C4-2B (cell line): ENCODE measurements at regions not wholly inside any gene's neighbourhood (a gene's known extent, or its start where the extent isn't known, plus 50 kb on each side); places are given as distances from the start of the nearest gene placed in this dataset.
"Not testable (repeated sequence)": the region's sequence is repeated elsewhere in the genome, so short reads cannot be mapped to it uniquely, and the experiment has no call there.

ENCODE experiments used
- H3K27ac ChIP-seq: fragments of 450-650 bp; 2 replicates; pipeline ENCODE4 v1.5.1; 2017
- ZFX ChIP-seq: fragments of 450-650 bp; IDR thresholded peaks from 2 replicates; pipeline ENCODE4 v1.6.1; 2017
- TF ChIP-seq, protein P1 (sequence below): fragments of 450-650 bp; conservative IDR thresholded peaks from 2 replicates; pipeline ENCODE4 v1.5.1; 2017; ENCODE audit warnings: mild to moderate bottlenecking

DNA sequence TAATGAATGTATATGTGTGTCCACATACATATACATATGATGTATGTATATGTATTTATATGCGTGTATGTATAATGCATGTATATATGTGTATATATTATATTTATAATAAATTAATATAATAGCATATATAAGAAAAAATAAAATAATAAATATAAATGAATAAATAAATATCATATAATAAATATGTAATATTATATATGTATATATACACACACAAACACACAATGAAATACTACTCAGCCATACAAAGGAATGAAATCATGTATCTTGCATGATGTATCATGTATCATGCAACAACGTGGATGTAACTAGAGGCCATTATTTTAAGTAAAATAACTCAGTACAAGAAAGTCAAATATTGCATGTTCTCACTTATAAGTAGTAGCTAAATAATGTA, 788.7 kb upstream of the CHORDC1 start:
- H3K27ac ChIP-seq = no peak overlapping the region
- no peak for TF ChIP-seq ZFX

DNA sequence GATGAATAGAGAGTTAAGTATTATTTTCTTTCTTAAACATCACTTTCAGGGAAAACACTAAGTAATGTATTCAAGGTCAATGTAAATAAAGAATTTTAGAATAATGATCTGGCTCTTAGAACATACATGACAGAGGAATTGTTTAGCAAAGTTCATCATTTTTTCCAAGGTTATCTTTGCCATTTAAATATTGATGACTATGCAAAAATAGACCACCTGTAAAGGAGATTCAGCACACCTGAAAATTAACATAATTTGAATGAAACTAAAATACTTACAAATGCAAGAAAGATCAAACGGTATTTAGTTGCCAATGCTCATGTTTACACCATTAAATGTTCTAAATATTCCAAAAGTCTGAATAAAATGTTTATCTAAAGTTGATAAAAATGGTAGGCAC, 782.6 kb upstream of the CHORDC1 start:
- H3K27ac ChIP-seq = no peak overlapping the region
- TF ChIP-seq, protein P1, sequence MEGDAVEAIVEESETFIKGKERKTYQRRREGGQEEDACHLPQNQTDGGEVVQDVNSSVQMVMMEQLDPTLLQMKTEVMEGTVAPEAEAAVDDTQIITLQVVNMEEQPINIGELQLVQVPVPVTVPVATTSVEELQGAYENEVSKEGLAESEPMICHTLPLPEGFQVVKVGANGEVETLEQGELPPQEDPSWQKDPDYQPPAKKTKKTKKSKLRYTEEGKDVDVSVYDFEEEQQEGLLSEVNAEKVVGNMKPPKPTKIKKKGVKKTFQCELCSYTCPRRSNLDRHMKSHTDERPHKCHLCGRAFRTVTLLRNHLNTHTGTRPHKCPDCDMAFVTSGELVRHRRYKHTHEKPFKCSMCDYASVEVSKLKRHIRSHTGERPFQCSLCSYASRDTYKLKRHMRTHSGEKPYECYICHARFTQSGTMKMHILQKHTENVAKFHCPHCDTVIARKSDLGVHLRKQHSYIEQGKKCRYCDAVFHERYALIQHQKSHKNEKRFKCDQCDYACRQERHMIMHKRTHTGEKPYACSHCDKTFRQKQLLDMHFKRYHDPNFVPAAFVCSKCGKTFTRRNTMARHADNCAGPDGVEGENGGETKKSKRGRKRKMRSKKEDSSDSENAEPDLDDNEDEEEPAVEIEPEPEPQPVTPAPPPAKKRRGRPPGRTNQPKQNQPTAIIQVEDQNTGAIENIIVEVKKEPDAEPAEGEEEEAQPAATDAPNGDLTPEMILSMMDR = no peak
- TF ChIP-seq ZFX = no peak

DNA sequence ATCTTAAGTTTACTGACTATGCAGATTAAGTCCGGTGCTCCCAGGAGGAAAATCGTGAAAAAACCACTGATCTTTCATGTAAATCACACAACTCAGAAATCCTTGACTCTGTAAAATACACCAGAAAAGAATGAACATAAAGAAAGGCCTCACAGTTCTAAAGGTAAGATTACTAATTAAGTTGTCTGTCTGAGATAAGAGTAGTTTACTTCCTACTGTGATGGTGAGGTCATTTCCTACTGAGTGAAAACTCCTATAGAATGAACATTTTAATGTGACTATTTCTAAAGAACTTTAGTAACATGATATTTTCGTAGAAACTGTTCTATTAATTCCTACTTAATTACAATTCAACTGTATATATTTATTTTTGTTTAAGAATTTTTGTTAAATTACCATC, 774.4 kb upstream of the CHORDC1 start:
- H3K27ac ChIP-seq = no peak overlapping the region
- TF ChIP-seq, protein P1 = no peak
- no peak for TF ChIP-seq ZFX

DNA sequence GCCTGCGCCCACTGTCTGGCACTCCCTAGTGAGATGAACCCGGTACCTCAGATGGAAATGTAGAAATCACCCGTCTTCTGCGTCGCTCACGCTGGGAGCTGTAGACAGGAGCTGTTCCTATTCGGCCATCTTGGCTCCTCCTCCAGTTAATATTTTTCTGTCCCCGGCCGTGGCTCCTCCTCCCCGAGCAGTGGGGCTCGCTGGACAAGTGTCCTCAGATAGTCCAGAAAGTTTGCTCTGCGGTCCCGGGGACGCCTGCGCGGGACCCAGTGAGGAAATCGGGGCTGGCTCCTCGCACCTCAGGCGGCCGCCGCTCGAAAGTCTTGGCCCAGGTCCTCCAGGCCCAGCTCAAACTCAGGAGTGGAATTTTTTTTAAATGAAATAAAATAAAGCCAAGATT, 749.3 kb upstream of the CHORDC1 start:
- not testable (repeated sequence) for H3K27ac ChIP-seq

DNA sequence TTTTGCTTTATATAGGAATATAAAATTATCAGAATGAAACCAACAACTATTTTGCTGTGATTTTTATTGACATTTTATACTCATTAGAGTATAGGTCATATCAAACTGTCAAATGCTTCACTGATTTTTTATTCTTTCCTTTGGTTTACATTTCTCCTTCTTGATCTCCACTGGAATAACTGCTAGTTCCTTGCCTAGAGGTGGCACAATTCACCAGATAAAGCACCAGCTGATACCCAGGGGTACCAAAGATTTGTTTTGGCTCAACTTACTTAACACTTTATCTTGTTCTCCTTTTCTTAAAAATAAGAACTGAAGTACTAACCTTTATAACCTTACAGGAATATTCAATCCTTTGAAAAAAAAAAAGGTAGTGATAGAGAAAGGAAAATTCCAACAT, 725.1 kb upstream of the CHORDC1 start:
- H3K27ac ChIP-seq = no peak overlapping the region
- TF ChIP-seq ZFX = no peak
- TF ChIP-seq, protein P1 = no peak

DNA sequence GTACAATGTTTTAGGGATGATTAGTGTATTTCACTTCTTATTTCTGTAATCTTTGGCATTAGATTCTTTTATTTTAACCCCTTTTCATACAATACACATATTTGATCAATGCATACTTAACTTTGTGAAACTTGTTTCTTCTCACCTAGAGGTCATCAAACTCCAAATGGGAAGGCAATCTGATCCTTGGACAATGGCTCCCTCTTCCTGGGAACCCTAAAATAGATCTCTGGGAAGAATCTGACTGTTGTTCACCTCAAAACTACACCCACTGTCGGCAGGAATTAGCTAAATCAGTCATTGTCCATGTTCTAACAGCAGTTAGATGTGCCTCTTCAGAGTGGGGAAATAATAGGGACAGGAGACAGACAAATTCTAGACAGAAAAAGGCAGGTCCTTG, 707.4 kb upstream of the CHORDC1 start:
- TF ChIP-seq ZFX = no peak
- TF ChIP-seq, protein P1 = no peak
- no peak overlapping the region for H3K27ac ChIP-seq

DNA sequence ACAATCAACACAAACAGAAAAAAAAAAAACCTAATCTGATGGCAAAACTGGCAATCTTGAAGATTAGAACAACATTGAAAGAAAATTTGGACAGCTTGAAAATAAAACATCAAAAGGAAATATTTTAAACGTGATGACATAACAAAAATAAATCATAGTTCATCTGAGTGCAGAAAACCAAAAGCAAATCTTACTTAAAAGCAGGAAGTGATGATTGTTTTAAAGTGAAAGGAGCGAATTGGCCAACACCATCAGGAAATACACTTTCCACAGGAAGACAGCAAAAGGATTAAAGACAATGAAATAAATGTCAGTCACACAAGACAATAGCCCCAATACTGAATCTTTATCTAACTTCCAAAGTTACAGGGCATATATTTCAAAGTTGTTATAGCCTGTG, 696.5 kb upstream of the CHORDC1 start:
- H3K27ac ChIP-seq = no peak overlapping the region
- TF ChIP-seq, protein P1 = no peak
- TF ChIP-seq ZFX = no peak

DNA sequence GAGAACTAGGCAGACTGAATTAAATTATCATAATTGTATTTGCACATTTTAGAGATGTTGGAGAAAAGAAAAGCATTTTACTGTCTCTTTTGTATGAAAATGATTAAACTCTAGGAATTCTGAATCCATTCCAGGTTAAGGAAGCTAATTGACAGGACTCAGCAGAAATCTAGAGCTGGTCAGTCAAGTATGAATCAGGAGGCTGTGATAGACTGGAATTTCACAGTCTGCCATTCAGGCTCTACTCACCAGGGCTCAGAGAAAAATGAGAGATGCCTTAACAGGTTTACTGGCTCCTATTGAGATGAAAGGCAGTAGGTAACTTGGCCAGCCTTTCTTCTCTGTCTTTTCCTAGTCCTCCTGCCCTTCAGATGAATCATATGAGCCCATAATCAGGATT, 693.9 kb upstream of the CHORDC1 start:
- TF ChIP-seq, protein P1 = no peak
- no peak for TF ChIP-seq ZFX
- no peak overlapping the region for H3K27ac ChIP-seq
